PC-9 (cell line): ENCODE measurements at regions not wholly inside any gene's neighbourhood (a gene's known extent, or its start where the extent isn't known, plus 50 kb on each side); places are given as distances from the start of the nearest gene placed in this dataset.

Source experiments
- EZH2 ChIP-seq: fragments of 200-600 bp; sonication (generic); IDR thresholded peaks from 2 replicates; pipeline ENCODE4 v1.8.0; 2017; ENCODE audit warnings: antibody characterized with exemption, low read depth
- TF ChIP-seq, protein P1 (sequence below): fragments of 200-600 bp; sonication (generic); conservative IDR thresholded peaks from 2 replicates; pipeline ENCODE4 v1.6.1; 2017; ENCODE audit warnings: mixed run types, antibody characterized with exemption, mild to moderate bottlenecking, moderate library complexity

DNA sequence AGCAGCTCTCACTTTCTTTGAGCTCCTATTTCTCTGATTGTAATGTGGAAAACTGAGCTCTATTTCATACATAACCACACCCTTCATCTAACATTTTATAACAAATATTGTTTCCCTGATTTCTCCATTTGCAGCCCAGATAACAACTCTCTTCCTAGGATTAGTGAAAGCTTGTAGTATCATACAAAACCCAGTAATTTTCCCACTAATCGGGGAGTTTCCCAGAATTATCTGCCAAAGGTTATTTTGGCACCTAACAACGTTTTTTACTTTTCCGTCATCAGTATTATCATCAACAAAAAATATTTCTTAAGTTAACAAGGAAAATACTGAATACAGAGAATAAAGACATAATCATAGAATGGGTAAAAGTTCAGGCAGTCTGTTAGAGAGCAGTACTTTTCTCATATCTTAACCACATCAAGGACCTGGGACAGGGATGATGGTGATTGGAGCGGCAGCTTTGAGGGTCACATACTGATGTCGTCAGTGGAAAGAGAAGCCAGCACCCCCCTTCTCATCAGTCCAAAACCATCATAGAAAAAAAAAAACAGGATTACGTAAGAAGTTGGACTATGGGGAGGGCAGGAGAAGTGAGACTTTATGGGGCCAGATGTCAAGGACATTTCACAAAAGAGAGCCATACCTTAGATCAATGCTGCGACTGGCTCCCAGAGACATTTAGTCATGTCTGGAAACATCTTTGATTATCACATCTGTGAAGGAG, 166.1 kb upstream of the TNFAIP3 start:
- TF ChIP-seq, protein P1, sequence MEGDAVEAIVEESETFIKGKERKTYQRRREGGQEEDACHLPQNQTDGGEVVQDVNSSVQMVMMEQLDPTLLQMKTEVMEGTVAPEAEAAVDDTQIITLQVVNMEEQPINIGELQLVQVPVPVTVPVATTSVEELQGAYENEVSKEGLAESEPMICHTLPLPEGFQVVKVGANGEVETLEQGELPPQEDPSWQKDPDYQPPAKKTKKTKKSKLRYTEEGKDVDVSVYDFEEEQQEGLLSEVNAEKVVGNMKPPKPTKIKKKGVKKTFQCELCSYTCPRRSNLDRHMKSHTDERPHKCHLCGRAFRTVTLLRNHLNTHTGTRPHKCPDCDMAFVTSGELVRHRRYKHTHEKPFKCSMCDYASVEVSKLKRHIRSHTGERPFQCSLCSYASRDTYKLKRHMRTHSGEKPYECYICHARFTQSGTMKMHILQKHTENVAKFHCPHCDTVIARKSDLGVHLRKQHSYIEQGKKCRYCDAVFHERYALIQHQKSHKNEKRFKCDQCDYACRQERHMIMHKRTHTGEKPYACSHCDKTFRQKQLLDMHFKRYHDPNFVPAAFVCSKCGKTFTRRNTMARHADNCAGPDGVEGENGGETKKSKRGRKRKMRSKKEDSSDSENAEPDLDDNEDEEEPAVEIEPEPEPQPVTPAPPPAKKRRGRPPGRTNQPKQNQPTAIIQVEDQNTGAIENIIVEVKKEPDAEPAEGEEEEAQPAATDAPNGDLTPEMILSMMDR, result no peak
- TF ChIP-seq EZH2, result no peak
